ENCODE measurements at regions not wholly inside any gene's neighbourhood (a gene's known extent, or its start where the extent isn't known, plus 50 kb on each side); places are given as distances from the start of the nearest gene placed in this dataset.
A peak's percentile ranks its signal among the peaks of the same experiment; 100 is the strongest.

DNA sequence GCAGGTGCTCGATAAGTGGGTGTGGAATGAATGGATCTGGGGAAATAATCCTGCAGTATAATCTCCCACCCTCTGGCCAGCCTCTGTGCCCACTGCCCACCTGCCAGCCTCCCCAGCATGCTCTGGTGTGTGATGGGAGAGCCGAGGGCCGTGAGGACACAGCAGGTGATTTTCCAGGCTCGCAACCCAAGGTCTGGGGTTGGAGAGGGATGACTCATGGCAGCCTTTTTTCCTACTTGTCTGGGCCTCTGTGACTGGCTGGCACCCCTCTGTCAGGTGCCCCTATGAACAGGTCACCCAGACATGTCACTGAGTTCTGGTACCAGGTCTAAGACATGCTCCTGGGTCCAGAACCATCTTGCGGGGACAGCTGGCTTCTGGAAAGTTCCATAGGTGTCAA, 385.7 kb upstream of the TNRC6C start:
- ChIA-PET POLR2A (no interaction called here), CTCF (no interaction called here)
- Mint-ChIP-seq H3K4me3 (no peak overlapping the region), H3K27ac (no peak overlapping the region), H3K27me3 (ENCODE audit: low read depth) (peaks cover 36% of the 10 kb centered on the region), H3K36me3 (ENCODE audit: low read depth) (no peaks in the 10 kb centered on the region), H3K9me3 (ENCODE audit: insufficient read depth) (no peaks in the 10 kb centered on the region), H3K4me1 (ENCODE audit: low read depth) (peaks cover 8% of the 10 kb centered on the region)
- ATAC-seq (no peak), DNase-seq (no peak)

- Mint-ChIP-seq H3K4me1 (ENCODE audit: low read depth) (peaks cover 15% of the 10 kb centered on the region), H3K27me3 (ENCODE audit: low read depth) (peaks cover 38% of the 10 kb centered on the region), H3K9me3 (ENCODE audit: insufficient read depth) (no peaks in the 10 kb centered on the region), H3K27ac (no peak overlapping the region), H3K4me3 (no peak overlapping the region), H3K36me3 (ENCODE audit: low read depth) (no peaks in the 10 kb centered on the region)
- POLR2A ChIA-PET, result no interaction called here
- CTCF ChIA-PET, result no interaction called here
- DNase-seq (no peak), ATAC-seq (no peak)
Observed at GRCh38 chr17:77577491-77577890, 381.0 kb upstream of the TNRC6C start.

DNA sequence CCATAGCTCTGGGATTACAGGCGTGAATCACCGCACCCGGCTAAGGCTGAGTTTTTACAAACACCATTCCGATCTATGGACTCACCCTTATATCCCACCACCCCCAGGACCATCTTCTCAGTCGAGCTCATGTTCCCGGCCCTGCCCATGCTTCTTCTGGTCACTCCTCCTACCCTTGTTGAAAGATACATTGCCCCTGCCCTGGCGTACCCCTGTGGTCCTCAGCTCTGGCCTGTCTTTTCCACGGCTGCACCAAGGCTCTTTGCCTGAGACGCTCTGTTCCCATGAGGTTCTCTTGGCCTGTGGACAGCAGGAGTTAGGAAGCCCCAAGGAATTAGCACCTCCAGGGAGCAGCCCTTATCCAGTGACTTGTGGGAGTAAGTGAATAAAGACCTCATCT, 379.4 kb upstream of the TNRC6C start:
- DNase-seq, result no peak

GRCh38 chr17:77579682-77580081, 378.8 kb upstream of the TNRC6C start:
- ChIA-PET POLR2A (interaction anchor here (0.6 kb wide), 1 partner anchor 869 kb away, joined by 3 read pairs; no protein-coding TSS in a partner anchor), CTCF (interaction anchor here (1.1 kb wide), 1 partner anchor 15 kb away, joined by 3 read pairs; no protein-coding TSS in a partner anchor)
- Mint-ChIP-seq H3K4me3 (no peak overlapping the region), H3K27me3 (ENCODE audit: low read depth) (peaks cover 28% of the 10 kb centered on the region), H3K36me3 (ENCODE audit: low read depth) (no peaks in the 10 kb centered on the region), H3K9me3 (ENCODE audit: insufficient read depth) (no peaks in the 10 kb centered on the region), H3K4me1 (ENCODE audit: low read depth) (peaks cover 15% of the 10 kb centered on the region), H3K27ac (peak overlapping the region; percentile 45)
- no peak for DNase-seq
- ATAC-seq, result peak; percentile 23

More for the DNA sequence above, 379.4 kb upstream of the TNRC6C start:
- H3K36me3 Mint-ChIP-seq (ENCODE audit: low read depth), result no peaks in the 10 kb centered on the region
- ChIA-PET POLR2A (interaction anchor here (0.6 kb wide), 1 partner anchor 869 kb away, joined by 3 read pairs; no protein-coding TSS in a partner anchor), CTCF (interaction anchor here (1.1 kb wide), 1 partner anchor 16 kb away, joined by 3 read pairs; no protein-coding TSS in a partner anchor)
- H3K27me3 Mint-ChIP-seq (ENCODE audit: low read depth), result peaks cover 31% of the 10 kb centered on the region
- no peaks in the 10 kb centered on the region for H3K9me3 Mint-ChIP-seq (ENCODE audit: insufficient read depth)
- peaks cover 15% of the 10 kb centered on the region for H3K4me1 Mint-ChIP-seq (ENCODE audit: low read depth)
- no peak for ATAC-seq
- no peak overlapping the region for H3K27ac Mint-ChIP-seq
- H3K4me3 Mint-ChIP-seq, result no peak overlapping the region

- no peak for ATAC-seq
- CTCF ChIA-PET, result no interaction called here
- Mint-ChIP-seq H3K27ac (no peak overlapping the region), H3K27me3 (ENCODE audit: low read depth) (peaks cover 31% of the 10 kb centered on the region), H3K9me3 (ENCODE audit: insufficient read depth) (no peaks in the 10 kb centered on the region), H3K4me3 (no peak overlapping the region), H3K4me1 (ENCODE audit: low read depth) (peaks cover 15% of the 10 kb centered on the region), H3K36me3 (ENCODE audit: low read depth) (no peaks in the 10 kb centered on the region)
- DNase-seq, result no peak
- POLR2A ChIA-PET, result no interaction called here
Observed at GRCh38 chr17:77580531-77581270, 377.8 kb upstream of the TNRC6C start.

DNA sequence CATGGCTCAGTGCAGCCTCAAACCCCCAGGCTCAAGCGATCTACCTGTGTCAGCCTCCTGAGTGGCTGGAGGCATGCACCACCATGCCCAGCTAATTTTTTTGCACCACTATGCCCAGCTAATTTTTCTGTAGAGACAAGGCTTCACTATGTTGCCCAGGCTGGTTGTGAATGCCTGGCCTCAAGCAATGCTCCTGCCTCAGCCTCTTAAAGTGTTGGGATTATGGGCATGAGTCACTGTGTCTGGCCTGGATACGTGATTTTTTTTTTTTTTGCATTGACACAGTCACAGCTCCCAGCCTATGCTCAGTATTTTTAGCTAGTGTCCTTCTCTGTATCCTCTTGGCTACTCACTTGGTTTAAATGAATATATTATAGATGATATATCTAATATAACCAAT, 377.0 kb upstream of the TNRC6C start:
- Mint-ChIP-seq H3K36me3 (ENCODE audit: low read depth) (no peaks in the 10 kb centered on the region), H3K4me3 (no peak overlapping the region), H3K9me3 (ENCODE audit: insufficient read depth) (no peaks in the 10 kb centered on the region), H3K4me1 (ENCODE audit: low read depth) (peaks cover 15% of the 10 kb centered on the region), H3K27me3 (ENCODE audit: low read depth) (peaks cover 32% of the 10 kb centered on the region), H3K27ac (no peak overlapping the region)
- ChIA-PET CTCF (no interaction called here), POLR2A (no interaction called here)
- DNase-seq, result no peak
- ATAC-seq, result no peak

DNA sequence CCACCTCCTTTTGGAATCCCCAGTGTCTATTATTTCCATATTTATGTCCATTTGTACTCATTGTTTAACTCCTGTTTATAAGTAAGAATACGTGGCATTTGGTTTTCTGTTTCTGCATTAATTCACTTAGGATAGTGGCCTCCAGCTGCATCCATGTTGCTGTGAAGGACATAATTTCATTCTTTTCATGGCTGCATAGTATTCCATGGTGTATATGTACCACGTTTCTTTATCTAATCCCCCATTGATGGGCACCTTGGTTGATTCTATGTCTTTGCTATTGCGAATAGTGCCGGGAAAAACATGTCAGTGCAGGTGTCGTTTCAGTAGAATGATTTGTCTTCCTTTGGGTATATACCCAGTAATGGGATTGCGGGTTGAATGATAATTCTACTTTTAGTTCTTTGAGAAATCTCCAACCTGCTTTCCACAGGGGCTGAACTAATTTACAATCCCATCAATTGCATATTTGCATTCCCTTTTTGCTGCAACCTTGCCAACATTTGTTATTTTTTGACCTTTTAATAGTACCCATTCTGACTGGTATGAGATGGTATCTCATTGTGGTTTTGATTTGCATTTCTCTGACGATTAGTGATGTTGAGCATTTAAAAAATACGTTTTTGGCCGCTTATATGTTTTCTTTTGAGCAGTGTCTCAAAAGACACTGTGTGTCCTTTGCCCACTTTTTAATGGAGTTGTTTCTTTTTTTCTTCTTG, 373.2 kb upstream of the TNRC6C start:
- no peak for DNase-seq
- ChIA-PET POLR2A (no interaction called here), CTCF (no interaction called here)
- ATAC-seq, result no peak
- Mint-ChIP-seq H3K9me3 (ENCODE audit: insufficient read depth) (peaks cover 8% of the 10 kb centered on the region), H3K27ac (no peak overlapping the region), H3K36me3 (ENCODE audit: low read depth) (peaks cover 6% of the 10 kb centered on the region), H3K27me3 (ENCODE audit: low read depth) (peaks cover 39% of the 10 kb centered on the region), H3K4me1 (ENCODE audit: low read depth) (peaks cover 5% of the 10 kb centered on the region), H3K4me3 (no peak overlapping the region)

- DNase-seq (no peak), ATAC-seq (no peak)
- H3K27ac Mint-ChIP-seq, result no peak overlapping the region
- ChIA-PET CTCF (no interaction called here), POLR2A (no interaction called here)
- H3K27me3 Mint-ChIP-seq (ENCODE audit: low read depth), result peaks cover 63% of the 10 kb centered on the region
- no peak overlapping the region for H3K4me3 Mint-ChIP-seq
- peaks cover 25% of the 10 kb centered on the region for H3K4me1 Mint-ChIP-seq (ENCODE audit: low read depth)
- H3K9me3 Mint-ChIP-seq (ENCODE audit: insufficient read depth), result peaks cover 8% of the 10 kb centered on the region
- peaks cover 6% of the 10 kb centered on the region for H3K36me3 Mint-ChIP-seq (ENCODE audit: low read depth)
Observed at GRCh38 chr17:77590951-77591735, 367.4 kb upstream of the TNRC6C start.

GRCh38 chr17:77592106-77592865, 366.2 kb upstream of the TNRC6C start:
- CTCF ChIA-PET, result no interaction called here
- H3K4me3 Mint-ChIP-seq, result no peak overlapping the region
- H3K9me3 Mint-ChIP-seq (ENCODE audit: insufficient read depth), result peaks cover 6% of the 10 kb centered on the region
- H3K27ac Mint-ChIP-seq, result no peak overlapping the region
- peaks cover 4% of the 10 kb centered on the region for H3K36me3 Mint-ChIP-seq (ENCODE audit: low read depth)
- peaks cover 32% of the 10 kb centered on the region for H3K4me1 Mint-ChIP-seq (ENCODE audit: low read depth)
- H3K27me3 Mint-ChIP-seq (ENCODE audit: low read depth), result peaks cover 57% of the 10 kb centered on the region
- POLR2A ChIA-PET, result no interaction called here
- ATAC-seq, result no peak
- DNase-seq, result no peak

GRCh38 chr17:77593081-77593480, 365.4 kb upstream of the TNRC6C start:
- no peaks in the 10 kb centered on the region for H3K36me3 Mint-ChIP-seq (ENCODE audit: low read depth)
- ATAC-seq, result no peak
- DNase-seq, result no peak
- ChIA-PET CTCF (interaction anchor here (1.8 kb wide), 1 partner anchor 52 kb away, joined by 4 read pairs; no protein-coding TSS in a partner anchor), POLR2A (no interaction called here)
- H3K27ac Mint-ChIP-seq, result peak overlapping the region; percentile 6
- peaks cover 54% of the 10 kb centered on the region for H3K27me3 Mint-ChIP-seq (ENCODE audit: low read depth)
- H3K9me3 Mint-ChIP-seq (ENCODE audit: insufficient read depth), result no peaks in the 10 kb centered on the region
- H3K4me1 Mint-ChIP-seq (ENCODE audit: low read depth), result peaks cover 32% of the 10 kb centered on the region
- no peak overlapping the region for H3K4me3 Mint-ChIP-seq

DNA sequence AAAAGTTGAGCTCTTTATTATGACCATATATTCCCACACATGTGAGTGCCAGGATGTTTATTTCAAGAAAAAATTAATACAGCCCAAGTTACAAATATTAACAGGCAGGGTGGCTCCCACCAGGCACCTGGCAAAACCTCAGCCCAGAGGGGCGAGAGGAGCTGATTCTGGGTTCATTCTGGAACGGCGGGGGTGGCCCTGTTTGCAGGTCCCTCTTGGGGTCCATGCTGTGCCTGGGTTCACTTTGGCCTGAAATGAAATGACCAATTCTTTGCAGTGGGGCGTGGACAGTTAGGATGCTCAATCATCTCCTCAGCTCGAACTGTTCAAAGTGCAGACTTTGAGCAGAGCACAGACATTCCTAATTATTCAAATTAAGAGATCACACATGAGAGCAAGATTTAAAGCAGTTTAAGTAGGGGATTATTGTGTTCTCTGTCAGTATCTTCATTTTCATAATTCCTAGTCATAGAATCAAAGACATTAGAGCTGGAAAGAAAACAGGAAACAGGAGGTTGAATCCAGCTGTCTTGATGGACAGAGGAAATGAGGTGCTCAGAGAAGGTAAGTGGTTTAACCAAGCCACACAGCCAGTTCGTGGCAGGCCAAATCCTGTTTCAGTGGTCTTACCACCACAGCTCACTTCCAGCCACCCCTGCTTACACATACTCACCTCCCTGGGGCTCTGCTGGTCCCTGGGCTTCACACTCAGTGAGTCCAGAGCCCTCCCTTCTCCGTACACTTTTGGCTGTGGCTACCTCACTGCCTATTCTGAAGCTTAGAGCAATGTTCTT, 363.9 kb upstream of the TNRC6C start:
- H3K4me3 Mint-ChIP-seq, result no peak overlapping the region
- H3K27me3 Mint-ChIP-seq (ENCODE audit: low read depth), result peaks cover 60% of the 10 kb centered on the region
- no peaks in the 10 kb centered on the region for H3K9me3 Mint-ChIP-seq (ENCODE audit: insufficient read depth)
- POLR2A ChIA-PET, result interaction anchor here (1.2 to 1.5 kb wide), 2 partner anchors 16 to 364 kb away, joined by 3 to 7 read pairs; partner anchors contain the start of gene TNRC6C
- peak overlapping the region; percentile 3 for H3K27ac Mint-ChIP-seq
- H3K4me1 Mint-ChIP-seq (ENCODE audit: low read depth), result peaks cover 32% of the 10 kb centered on the region
- peak; percentile 74 for DNase-seq
- ATAC-seq, result peak; percentile 91
- CTCF ChIA-PET, result interaction anchor here (1.1 to 1.8 kb wide), 3 partner anchors 16 to 52 kb away, joined by 3 to 7 read pairs (median 4); no protein-coding TSS in a partner anchor
- no peaks in the 10 kb centered on the region for H3K36me3 Mint-ChIP-seq (ENCODE audit: low read depth)

All from activated CD8-positive, alpha-beta T cell treated with anti-CD3 and anti-CD28 coated beads, Interleukin-2, amount 10 ng/mL, durations not matched to agents 7 days and 5 days (primary cell).